Upper lobe of right lung (tissue), 1 donor: ENCODE measurements at regions not wholly inside any gene's neighbourhood (a gene's known extent, or its start where the extent isn't known, plus 50 kb on each side); places are given as distances from the start of the nearest gene placed in this dataset.

Experiments used
- ATAC-seq: fragments of 200-7000 bp; cut with Tn5 transposase; one replicate; pipeline ENCODE4 v1.9.1; 2020; ENCODE audit warnings: mild to moderate bottlenecking, moderate library complexity
- DNase-seq: peaks from one replicate; pipeline ENCODE4 v3.0.0-alpha.2; 2020
- H3K27ac ChIP-seq: fragments of 200-600 bp; one replicate; pipeline ENCODE4 v1.8.0; 2022
- H3K27me3 ChIP-seq: fragments of 200-600 bp; one replicate; pipeline ENCODE4 v1.8.0; 2022; ENCODE audit warnings: mild to moderate bottlenecking
- H3K36me3 ChIP-seq: fragments of 200-600 bp; one replicate; pipeline ENCODE4 v1.8.0; 2022
- H3K4me1 ChIP-seq: fragments of 200-600 bp; one replicate; pipeline ENCODE4 v1.8.0; 2022
- H3K4me3 ChIP-seq: fragments of 200-600 bp; one replicate; pipeline ENCODE4 v1.8.0; 2022; ENCODE audit warnings: mild to moderate bottlenecking
- H3K9me3 ChIP-seq: fragments of 200-600 bp; one replicate; pipeline ENCODE4 v1.8.0; 2022
- CTCF ChIP-seq: fragments of 200-600 bp; IDR thresholded peaks from one replicate; pipeline ENCODE4 v1.8.0; 2022; ENCODE audit warnings: antibody characterized with exemption
- intact Hi-C: fragments of 100-400 bp; cut with DNase I; formaldehyde crosslinking; loops from one replicate; pipeline ENCODE4 v1.11.0; 2022
- donor health status: DM: no; HTN: yes; CAD: no; lungs with severe emphysema.

- DNase-seq: no peak
- intact Hi-C loops: no loop called here
- Histone ChIP-seq H3K36me3 (no peaks in the 10 kb centered on the region), H3K4me3 (no peak overlapping the region), H3K27ac (no peak overlapping the region), H3K4me1 (no peaks in the 10 kb centered on the region), H3K27me3 (no peaks in the 10 kb centered on the region), H3K9me3 (no peaks in the 10 kb centered on the region)
- no peak for TF ChIP-seq CTCF
- no peak for ATAC-seq
These were observed 623.1 kb downstream of the ADCYAP1 start for GRCh38 chr18:1527805-1528204.

- H3K36me3 ChIP-seq: no peaks in the 10 kb centered on the region
- ATAC-seq (no peak), DNase-seq (no peak)
- intact Hi-C loops: no loop called here
- H3K27me3 ChIP-seq: no peaks in the 10 kb centered on the region
- TF ChIP-seq CTCF: no peak
- no peak overlapping the region for H3K4me3 ChIP-seq
- H3K4me1 ChIP-seq: no peaks in the 10 kb centered on the region
- no peak overlapping the region for H3K27ac ChIP-seq
- no peaks in the 10 kb centered on the region for H3K9me3 ChIP-seq
These were observed 623.8 kb downstream of the ADCYAP1 start for GRCh38 chr18:1528447-1528846.

- Histone ChIP-seq H3K4me3 (no peak overlapping the region), H3K27ac (no peak overlapping the region), H3K9me3 (no peaks in the 10 kb centered on the region), H3K27me3 (no peaks in the 10 kb centered on the region), H3K36me3 (no peaks in the 10 kb centered on the region), H3K4me1 (no peaks in the 10 kb centered on the region)
- DNase-seq (no peak), ATAC-seq (peak; percentile 24)
- intact Hi-C loops: no loop called here
- no peak for TF ChIP-seq CTCF
These were observed 624.4 kb downstream of the ADCYAP1 start for GRCh38 chr18:1528964-1529509.

GRCh38 chr18:1530650-1531049 is 626.0 kb downstream of the ADCYAP1 start:
- ATAC-seq (no peak), DNase-seq (no peak)
- Histone ChIP-seq H3K27ac (no peak overlapping the region), H3K9me3 (no peaks in the 10 kb centered on the region), H3K27me3 (no peaks in the 10 kb centered on the region), H3K4me1 (no peaks in the 10 kb centered on the region), H3K4me3 (no peak overlapping the region), H3K36me3 (no peaks in the 10 kb centered on the region)
- TF ChIP-seq CTCF: no peak
- intact Hi-C loops: no loop called here

- TF ChIP-seq CTCF: no peak
- no peaks in the 10 kb centered on the region for H3K4me1 ChIP-seq
- DNase-seq (no peak), ATAC-seq (no peak)
- no peak overlapping the region for H3K27ac ChIP-seq
- no peaks in the 10 kb centered on the region for H3K27me3 ChIP-seq
- H3K9me3 ChIP-seq: no peaks in the 10 kb centered on the region
- H3K36me3 ChIP-seq: no peaks in the 10 kb centered on the region
- intact Hi-C loops: no loop called here
- no peak overlapping the region for H3K4me3 ChIP-seq
These were observed 634.6 kb downstream of the ADCYAP1 start for GRCh38 chr18:1539276-1539675.

- no peak for DNase-seq
- Histone ChIP-seq H3K4me3 (no peak overlapping the region), H3K27me3 (no peaks in the 10 kb centered on the region), H3K9me3 (no peaks in the 10 kb centered on the region), H3K27ac (no peak overlapping the region), H3K36me3 (no peaks in the 10 kb centered on the region), H3K4me1 (no peaks in the 10 kb centered on the region)
- intact Hi-C loops: no loop called here
- no peak for TF ChIP-seq CTCF
- no peak for ATAC-seq
These were observed 636.8 kb downstream of the ADCYAP1 start for GRCh38 chr18:1541478-1541877.
